Spleen (tissue), 7 donors: ENCODE measurements at regions not wholly inside any gene's neighbourhood (a gene's known extent, or its start where the extent isn't known, plus 50 kb on each side); places are given as distances from the start of the nearest gene placed in this dataset.

Experiments used
- CTCF ChIP-seq, 11 experiments: fragments of 200-600 bp in 7 of 11; fragments of 450-650 bp in 4 of 11; sonication (generic) in 4 of 11; IDR thresholded peaks in 8 of 11; conservative IDR thresholded peaks in 3 of 11; 1 replicate in 7 of 11; 2 replicates in 4 of 11; pipeline versions ENCODE4 v1.4.0 to v1.8.0; 2016 to 2021; ENCODE audit warnings: antibody characterized with exemption in 11 of 11, inconsistent platforms in 4 of 11, mild to moderate bottlenecking in 1 of 11
- POLR2A ChIP-seq, 3 donors: fragments of 450-650 bp; IDR thresholded peaks; one replicate each; pipeline ENCODE4 v1.5.1; 2017; ENCODE audit warnings: antibody characterized with exemption in 3 of 3, mild to moderate bottlenecking in 1 of 3
- donor health status: DM: no; HTN: no; CAD: no; lungs with moderate emphysema.
- donor health status: DM: no; HTN: no; CAD: no.
- donor health status: DM: no; HTN: no; CAD: no.

GRCh38 chr2:85959185-85959584, 70.4 kb upstream of the ST3GAL5 start:
- TF ChIP-seq CTCF (IDR thresholded peaks at IDR 0.05 in 8 of 11, conservative IDR thresholded peaks at IDR 0.05 in 3 of 11): no peak
- TF ChIP-seq POLR2A (IDR thresholded peaks at IDR 0.05): no peak
